ENCODE measurements at regions not wholly inside any gene's neighbourhood (a gene's known extent, or its start where the extent isn't known, plus 50 kb on each side); places are given as distances from the start of the nearest gene placed in this dataset.

GRCh38 chr13:76239031-76239680 is 603.0 kb downstream of the LMO7 start:
- no peak for TF ChIP-seq EZH2 (IDR thresholded peaks at IDR 0.05; ENCODE audit: low read length)
- no peak for TF ChIP-seq CTCF (optimal IDR thresholded peaks at IDR 0.05 in 1 of 3, IDR thresholded peaks at IDR 0.05 in 1 of 3, conservative IDR thresholded peaks at IDR 0.05 in 1 of 3; ENCODE audit: extremely low read depth in 1 of 3, insufficient read depth in 2 of 3, low read length in 3 of 3)
